ENCODE measurements at regions not wholly inside any gene's neighbourhood (a gene's known extent, or its start where the extent isn't known, plus 50 kb on each side); places are given as distances from the start of the nearest gene placed in this dataset.

- Histone ChIP-seq H3F3A (ENCODE audit: insufficient read depth, low read length) (no peaks in the 10 kb centered on the region), H3K9me3 (replicated peaks; ENCODE audit: insufficient read depth, low read length) (no peaks in the 10 kb centered on the region), H3K27ac (ENCODE audit: low read length) (no peak overlapping the region), H3K27me3 (replicated peaks; ENCODE audit: insufficient read depth, low read length) (no peaks in the 10 kb centered on the region), H2AFZ (ENCODE audit: low read length) (no peak overlapping the region), H3K9me2 (replicated peaks; ENCODE audit: insufficient read depth, low read length) (no peaks in the 10 kb centered on the region), H3K9ac (ENCODE audit: low read length) (no peak overlapping the region), H3K4me2 (ENCODE audit: low read depth, low read length) (no peak overlapping the region), H3K36me3 (replicated peaks; ENCODE audit: insufficient read depth, low read length) (no peaks in the 10 kb centered on the region), H4K20me1 (ENCODE audit: insufficient read depth, low read length) (no peaks in the 10 kb centered on the region), H3K79me2 (ENCODE audit: low read length) (no peaks in the 10 kb centered on the region), H3K4me1 (ENCODE audit: low read length) (no peaks in the 10 kb centered on the region), H3K4me3 (ENCODE audit: low read length) (no peak overlapping the region)
- DNase-seq, result no peak
- no peak for TF ChIP-seq EZH2 (optimal IDR thresholded peaks at IDR 0.05; ENCODE audit: low read depth, low read length)
- TF ChIP-seq CTCF (IDR thresholded peaks at IDR 0.05; ENCODE audit: low read length), result no peak
- no peak for TF ChIP-seq EZH2phosphoT487 (IDR thresholded peaks at IDR 0.05; ENCODE audit: low read length)
Measured at GRCh38 chr4:54902271-54902670, 223.1 kb downstream of the KDR start.

- no peaks in the 10 kb centered on the region for H3K9me3 ChIP-seq (replicated peaks; ENCODE audit: insufficient read depth, low read length)
- no peak overlapping the region for H3K27ac ChIP-seq (ENCODE audit: low read length)
- TF ChIP-seq CTCF (IDR thresholded peaks at IDR 0.05; ENCODE audit: low read length) (no peak), EZH2phosphoT487 (IDR thresholded peaks at IDR 0.05; ENCODE audit: low read length) (no peak)
- H3K4me2 ChIP-seq (ENCODE audit: low read depth, low read length), result no peak overlapping the region
- H3K79me2 ChIP-seq (ENCODE audit: low read length), result no peaks in the 10 kb centered on the region
- no peaks in the 10 kb centered on the region for H3K4me1 ChIP-seq (ENCODE audit: low read length)
- DNase-seq, result peak; percentile 12
- H4K20me1 ChIP-seq (ENCODE audit: insufficient read depth, low read length), result no peaks in the 10 kb centered on the region
- H3K27me3 ChIP-seq (replicated peaks; ENCODE audit: insufficient read depth, low read length), result no peaks in the 10 kb centered on the region
- H3K9me2 ChIP-seq (replicated peaks; ENCODE audit: insufficient read depth, low read length), result no peaks in the 10 kb centered on the region
- no peak overlapping the region for H3K9ac ChIP-seq (ENCODE audit: low read length)
- H3K36me3 ChIP-seq (replicated peaks; ENCODE audit: insufficient read depth, low read length), result no peaks in the 10 kb centered on the region
- no peak overlapping the region for H3K4me3 ChIP-seq (ENCODE audit: low read length)
- H3F3A ChIP-seq (ENCODE audit: insufficient read depth, low read length), result no peaks in the 10 kb centered on the region
- H2AFZ ChIP-seq (ENCODE audit: low read length), result no peak overlapping the region
Measured at GRCh38 chr4:54901202-54901601, 224.2 kb downstream of the KDR start.

DNA sequence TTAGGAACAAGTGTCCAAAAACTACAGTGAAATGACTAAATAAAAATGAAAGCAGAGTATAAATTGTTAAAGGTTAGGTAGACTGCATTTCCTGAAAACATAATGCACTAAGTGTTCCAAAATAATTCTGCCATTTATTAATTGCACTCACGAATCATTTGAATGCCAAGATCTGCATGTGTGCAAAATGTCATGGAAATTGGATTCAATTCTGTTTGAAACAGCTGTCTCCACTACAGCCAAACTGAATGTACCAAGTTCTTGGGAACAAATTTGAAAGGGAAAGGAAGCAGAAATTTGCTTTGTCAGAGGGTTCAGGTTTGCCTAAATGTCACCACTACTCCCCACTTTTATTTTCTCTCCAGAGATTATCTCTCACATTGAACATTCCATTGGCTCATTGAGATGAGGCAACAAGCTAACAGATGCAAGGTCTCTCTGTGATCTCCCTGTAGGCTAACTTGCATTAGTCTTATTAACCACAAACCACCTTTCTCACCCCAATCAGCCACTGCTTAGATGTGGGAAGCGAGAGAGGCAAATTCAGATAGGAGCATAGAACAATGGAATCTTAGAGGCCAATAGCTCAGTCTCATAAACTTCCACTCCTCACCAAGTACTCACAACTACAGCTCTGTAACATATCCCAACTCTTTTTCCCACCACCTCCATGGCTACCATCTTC, 226.6 kb downstream of the KDR start:
- Histone ChIP-seq H3K4me3 (ENCODE audit: low read length) (no peak overlapping the region), H3K4me1 (ENCODE audit: low read length) (no peaks in the 10 kb centered on the region), H3K79me2 (ENCODE audit: low read length) (no peaks in the 10 kb centered on the region), H4K20me1 (ENCODE audit: insufficient read depth, low read length) (no peaks in the 10 kb centered on the region), H3K27ac (ENCODE audit: low read length) (no peak overlapping the region), H3K9ac (ENCODE audit: low read length) (no peak overlapping the region), H3K27me3 (replicated peaks; ENCODE audit: insufficient read depth, low read length) (no peaks in the 10 kb centered on the region), H3K36me3 (replicated peaks; ENCODE audit: insufficient read depth, low read length) (no peaks in the 10 kb centered on the region), H3K4me2 (ENCODE audit: low read depth, low read length) (no peak overlapping the region), H3K9me3 (replicated peaks; ENCODE audit: insufficient read depth, low read length) (no peaks in the 10 kb centered on the region), H2AFZ (ENCODE audit: low read length) (no peak overlapping the region), H3K9me2 (replicated peaks; ENCODE audit: insufficient read depth, low read length) (no peaks in the 10 kb centered on the region), H3F3A (ENCODE audit: insufficient read depth, low read length) (no peaks in the 10 kb centered on the region)
- no peak for DNase-seq
- TF ChIP-seq EZH2 (optimal IDR thresholded peaks at IDR 0.05; ENCODE audit: low read depth, low read length) (no peak), CTCF (IDR thresholded peaks at IDR 0.05; ENCODE audit: low read length) (no peak), EZH2phosphoT487 (IDR thresholded peaks at IDR 0.05; ENCODE audit: low read length) (no peak)

Data from MM.1S (cell line).